IgD-negative memory B cell (primary cell): ENCODE measurements at regions not wholly inside any gene's neighbourhood (a gene's known extent, or its start where the extent isn't known, plus 50 kb on each side); places are given as distances from the start of the nearest gene placed in this dataset.

ENCODE experiments used
- H3K27ac Mint-ChIP-seq, 3 donors: one replicate each; pipeline ENCODE4 v1.8.0; 2020 to 2022; ENCODE audit warnings: mild to moderate bottlenecking in 3 of 3, mixed read lengths in 3 of 3, moderate library complexity in 1 of 3
- H3K27me3 Mint-ChIP-seq: one replicate; pipeline ENCODE4 v1.8.0; 2021; ENCODE audit warnings: mixed read lengths
- H3K36me3 Mint-ChIP-seq: one replicate; pipeline ENCODE4 v1.8.0; 2020; ENCODE audit warnings: mild to moderate bottlenecking, mixed read lengths
- H3K4me1 Mint-ChIP-seq, 3 donors: one replicate each; pipeline ENCODE4 v1.8.0; 2020 to 2022; ENCODE audit warnings: mixed read lengths in 3 of 3, mild to moderate bottlenecking in 1 of 3
- H3K4me3 Mint-ChIP-seq, 4 donors: one replicate each; pipeline ENCODE4 v1.8.0; 2020 to 2022; ENCODE audit warnings: mild to moderate bottlenecking in 4 of 4, mixed read lengths in 4 of 4, moderate library complexity in 3 of 4
- H3K9me3 Mint-ChIP-seq, 3 donors: one replicate each; pipeline ENCODE4 v1.8.0; 2020 to 2021; ENCODE audit warnings: mixed read lengths in 3 of 3, mild to moderate bottlenecking in 1 of 3

- no peak overlapping the region for H3K4me3 Mint-ChIP-seq
- H3K4me1 Mint-ChIP-seq = no peaks in the 10 kb centered on the region
- H3K36me3 Mint-ChIP-seq = no peaks in the 10 kb centered on the region
- H3K9me3 Mint-ChIP-seq = peaks cover 0 to 1% (median 0%) of the 10 kb centered on the region in 3 donors
- peaks cover 9% of the 10 kb centered on the region for H3K27me3 Mint-ChIP-seq
- no peak overlapping the region for H3K27ac Mint-ChIP-seq
These were observed 105.6 kb upstream of the TRABD2B start for GRCh38 chr1:48102766-48103165.

- H3K27ac Mint-ChIP-seq = no peak overlapping the region
- peaks cover 0 to 2% (median 1%) of the 10 kb centered on the region in 3 donors for H3K9me3 Mint-ChIP-seq
- H3K36me3 Mint-ChIP-seq = no peaks in the 10 kb centered on the region
- peaks cover 12% of the 10 kb centered on the region for H3K27me3 Mint-ChIP-seq
- no peak overlapping the region for H3K4me3 Mint-ChIP-seq
- H3K4me1 Mint-ChIP-seq = peaks cover 0 to under 1% (median 0%) of the 10 kb centered on the region in 3 donors
These were observed 102.0 kb upstream of the TRABD2B start for GRCh38 chr1:48099072-48099773.

- peaks cover 16% of the 10 kb centered on the region for H3K27me3 Mint-ChIP-seq
These were observed 96.7 kb upstream of the TRABD2B start for GRCh38 chr1:48093696-48094528.

GRCh38 chr1:48093147-48093546 is 96.0 kb upstream of the TRABD2B start:
- no peaks in the 10 kb centered on the region for H3K36me3 Mint-ChIP-seq
- peaks cover 16% of the 10 kb centered on the region for H3K27me3 Mint-ChIP-seq
- H3K27ac Mint-ChIP-seq = peak overlapping the region in 1 of 3 donors; percentile 60
- H3K4me1 Mint-ChIP-seq = peaks cover 0 to 7% (median 2%) of the 10 kb centered on the region in 3 donors
- no peak overlapping the region for H3K4me3 Mint-ChIP-seq
- peaks cover 0 to 3% (median 0%) of the 10 kb centered on the region in 3 donors for H3K9me3 Mint-ChIP-seq

More at GRCh38 chr1:48093696-48094528, 96.7 kb upstream of the TRABD2B start:
- peak overlapping the region in 3 of 4 donors; percentile 46 to 81 (median 67) for H3K4me3 Mint-ChIP-seq
- H3K9me3 Mint-ChIP-seq = peaks cover 0 to 3% (median 0%) of the 10 kb centered on the region in 3 donors
- no peak overlapping the region for H3K27ac Mint-ChIP-seq
- H3K36me3 Mint-ChIP-seq = no peaks in the 10 kb centered on the region
- peaks cover 0 to 7% (median 2%) of the 10 kb centered on the region in 3 donors for H3K4me1 Mint-ChIP-seq

GRCh38 chr1:48092401-48092800 is 95.2 kb upstream of the TRABD2B start:
- Mint-ChIP-seq H3K9me3 (peaks cover 0 to 3% (median 0%) of the 10 kb centered on the region in 3 donors), H3K27me3 (peaks cover 13% of the 10 kb centered on the region), H3K36me3 (no peaks in the 10 kb centered on the region), H3K27ac (no peak overlapping the region), H3K4me3 (no peak overlapping the region), H3K4me1 (peaks cover 0 to 7% (median 2%) of the 10 kb centered on the region in 3 donors)

GRCh38 chr1:48089356-48089891 is 92.2 kb upstream of the TRABD2B start:
- H3K4me1 Mint-ChIP-seq = peaks cover 0 to 7% (median 2%) of the 10 kb centered on the region in 3 donors
- peaks cover 0 to 2% (median 0%) of the 10 kb centered on the region in 3 donors for H3K9me3 Mint-ChIP-seq
- H3K4me3 Mint-ChIP-seq = no peak overlapping the region
- H3K27me3 Mint-ChIP-seq = peaks cover 7% of the 10 kb centered on the region
- no peak overlapping the region for H3K27ac Mint-ChIP-seq
- no peaks in the 10 kb centered on the region for H3K36me3 Mint-ChIP-seq

GRCh38 chr1:48084826-48085225 is 87.6 kb upstream of the TRABD2B start:
- H3K4me1 Mint-ChIP-seq = no peaks in the 10 kb centered on the region
- H3K9me3 Mint-ChIP-seq = no peaks in the 10 kb centered on the region
- no peaks in the 10 kb centered on the region for H3K27me3 Mint-ChIP-seq
- H3K4me3 Mint-ChIP-seq = no peak overlapping the region
- H3K36me3 Mint-ChIP-seq = no peaks in the 10 kb centered on the region
- no peak overlapping the region for H3K27ac Mint-ChIP-seq

GRCh38 chr1:48082271-48082962 is 85.2 kb upstream of the TRABD2B start:
- Mint-ChIP-seq H3K4me3 (no peak overlapping the region), H3K27ac (no peak overlapping the region), H3K36me3 (no peaks in the 10 kb centered on the region), H3K9me3 (no peaks in the 10 kb centered on the region), H3K4me1 (no peaks in the 10 kb centered on the region), H3K27me3 (peaks cover 2% of the 10 kb centered on the region)

GRCh38 chr1:48080331-48081255 is 83.4 kb upstream of the TRABD2B start:
- no peak overlapping the region for H3K27ac Mint-ChIP-seq
- peaks cover 2% of the 10 kb centered on the region for H3K27me3 Mint-ChIP-seq
- no peaks in the 10 kb centered on the region for H3K4me1 Mint-ChIP-seq
- H3K9me3 Mint-ChIP-seq = no peaks in the 10 kb centered on the region
- H3K4me3 Mint-ChIP-seq = no peak overlapping the region
- H3K36me3 Mint-ChIP-seq = no peaks in the 10 kb centered on the region

GRCh38 chr1:48079096-48079495 is 81.9 kb upstream of the TRABD2B start:
- no peak overlapping the region for H3K27ac Mint-ChIP-seq
- H3K4me3 Mint-ChIP-seq = no peak overlapping the region
- peaks cover 2% of the 10 kb centered on the region for H3K27me3 Mint-ChIP-seq
- no peaks in the 10 kb centered on the region for H3K36me3 Mint-ChIP-seq
- peaks cover 0 to 2% (median 1%) of the 10 kb centered on the region in 3 donors for H3K4me1 Mint-ChIP-seq
- H3K9me3 Mint-ChIP-seq = no peaks in the 10 kb centered on the region

GRCh38 chr1:48077795-48078222 is 80.6 kb upstream of the TRABD2B start:
- H3K4me1 Mint-ChIP-seq = peaks cover 0 to 2% (median 1%) of the 10 kb centered on the region in 3 donors
- H3K36me3 Mint-ChIP-seq = no peaks in the 10 kb centered on the region
- no peaks in the 10 kb centered on the region for H3K9me3 Mint-ChIP-seq
- peaks cover 2% of the 10 kb centered on the region for H3K27me3 Mint-ChIP-seq
- H3K27ac Mint-ChIP-seq = no peak overlapping the region
- H3K4me3 Mint-ChIP-seq = no peak overlapping the region

- no peak overlapping the region for H3K27ac Mint-ChIP-seq
- H3K9me3 Mint-ChIP-seq = no peaks in the 10 kb centered on the region
- no peak overlapping the region for H3K4me3 Mint-ChIP-seq
- H3K36me3 Mint-ChIP-seq = no peaks in the 10 kb centered on the region
- peaks cover 0 to 2% (median 1%) of the 10 kb centered on the region in 3 donors for H3K4me1 Mint-ChIP-seq
- H3K27me3 Mint-ChIP-seq = peaks cover 6% of the 10 kb centered on the region
These were observed 78.8 kb upstream of the TRABD2B start for GRCh38 chr1:48076017-48076416.

- Mint-ChIP-seq H3K27ac (no peak overlapping the region), H3K27me3 (peaks cover 6% of the 10 kb centered on the region), H3K36me3 (no peaks in the 10 kb centered on the region), H3K9me3 (no peaks in the 10 kb centered on the region), H3K4me3 (no peak overlapping the region), H3K4me1 (peaks cover 0 to 2% (median 1%) of the 10 kb centered on the region in 3 donors)
These were observed 76.8 kb upstream of the TRABD2B start for GRCh38 chr1:48073798-48074530.
